Vagina (tissue), 2 donors: ENCODE measurements at regions not wholly inside any gene's neighbourhood (a gene's known extent, or its start where the extent isn't known, plus 50 kb on each side); places are given as distances from the start of the nearest gene placed in this dataset.

Source experiments
- POLR2AphosphoS5 ChIP-seq, 2 donors: sonication (generic); formaldehyde crosslinking; IDR thresholded peaks; one replicate each; pipeline ENCODE4 v1.9.0; 2017; ENCODE audit warnings: antibody characterized with exemption in 2 of 2, mild to moderate bottlenecking in 2 of 2, low read depth in 1 of 2; ENCODE audit not compliant: insufficient read depth in 1 of 2
- TF ChIP-seq, protein P1 (sequence below), 3 experiments: fragments of 450-650 bp in 2 of 3; fragments of 200-600 bp in 1 of 3; sonication (generic) in 1 of 3; IDR thresholded peaks; one replicate each; pipeline ENCODE4 v1.5.1; 2017 to 2019; ENCODE audit warnings: antibody characterized with exemption in 3 of 3, mild to moderate bottlenecking in 2 of 3, moderate library complexity in 2 of 3

DNA sequence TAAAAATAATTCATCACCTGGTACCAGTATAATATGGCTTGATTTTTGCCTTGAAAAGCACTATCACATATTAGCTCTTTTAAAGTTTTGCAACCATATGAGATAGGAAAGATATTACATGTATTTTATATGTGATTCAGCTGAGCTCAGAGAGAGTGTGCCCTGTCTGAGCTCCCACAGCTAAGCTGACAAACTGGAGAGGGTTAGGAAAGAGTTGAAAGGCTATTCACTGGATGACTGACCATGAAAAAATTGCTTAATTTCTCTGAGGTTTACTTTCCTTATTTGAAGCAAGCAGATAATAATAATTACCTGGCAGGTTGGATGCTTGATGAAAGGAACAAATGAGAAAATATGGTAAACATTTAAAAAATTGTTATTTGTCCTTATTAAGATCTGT lies 97.4 kb upstream of the CCDC80 start:
- TF ChIP-seq, protein P1, sequence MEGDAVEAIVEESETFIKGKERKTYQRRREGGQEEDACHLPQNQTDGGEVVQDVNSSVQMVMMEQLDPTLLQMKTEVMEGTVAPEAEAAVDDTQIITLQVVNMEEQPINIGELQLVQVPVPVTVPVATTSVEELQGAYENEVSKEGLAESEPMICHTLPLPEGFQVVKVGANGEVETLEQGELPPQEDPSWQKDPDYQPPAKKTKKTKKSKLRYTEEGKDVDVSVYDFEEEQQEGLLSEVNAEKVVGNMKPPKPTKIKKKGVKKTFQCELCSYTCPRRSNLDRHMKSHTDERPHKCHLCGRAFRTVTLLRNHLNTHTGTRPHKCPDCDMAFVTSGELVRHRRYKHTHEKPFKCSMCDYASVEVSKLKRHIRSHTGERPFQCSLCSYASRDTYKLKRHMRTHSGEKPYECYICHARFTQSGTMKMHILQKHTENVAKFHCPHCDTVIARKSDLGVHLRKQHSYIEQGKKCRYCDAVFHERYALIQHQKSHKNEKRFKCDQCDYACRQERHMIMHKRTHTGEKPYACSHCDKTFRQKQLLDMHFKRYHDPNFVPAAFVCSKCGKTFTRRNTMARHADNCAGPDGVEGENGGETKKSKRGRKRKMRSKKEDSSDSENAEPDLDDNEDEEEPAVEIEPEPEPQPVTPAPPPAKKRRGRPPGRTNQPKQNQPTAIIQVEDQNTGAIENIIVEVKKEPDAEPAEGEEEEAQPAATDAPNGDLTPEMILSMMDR (IDR thresholded peaks at IDR 0.05), result no peak
- TF ChIP-seq POLR2AphosphoS5 (IDR thresholded peaks at IDR 0.05; ENCODE audit: insufficient read depth in 1 of 2, low read depth in 1 of 2), result no peak
